GM19467 (cell line): ENCODE measurements at regions not wholly inside any gene's neighbourhood (a gene's known extent, or its start where the extent isn't known, plus 50 kb on each side); places are given as distances from the start of the nearest gene placed in this dataset.
"Not testable (repeated sequence)": the region's sequence is repeated elsewhere in the genome, so short reads cannot be mapped to it uniquely, and the experiment has no call there.

Experiments
- ATAC-seq: cut with Tn5 transposase; IDR thresholded peaks from one replicate; pipeline ENCODE4 v1.9.1; 2021; ENCODE audit warnings: mild to moderate bottlenecking, moderate library complexity; ENCODE audit not compliant: unreplicated experiment

DNA sequence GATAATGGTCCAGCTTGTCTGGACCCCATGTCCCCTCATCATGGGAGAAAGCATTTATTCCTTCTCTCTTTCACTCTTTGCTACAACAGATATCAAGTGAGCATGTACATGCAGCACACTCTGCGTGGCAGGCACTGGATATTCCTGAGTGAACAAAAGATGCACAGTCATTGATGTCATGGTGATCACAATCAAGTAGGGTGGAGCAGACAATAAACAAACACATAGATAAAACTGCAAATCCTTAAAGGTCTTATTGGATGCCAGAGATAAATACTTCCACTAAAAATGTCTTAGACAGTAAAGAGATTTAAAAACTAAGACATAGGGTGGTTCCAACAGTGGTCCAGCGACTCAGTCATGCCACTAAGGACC, 178.0 kb downstream of the ZC3H11B start:
- no peak for ATAC-seq

DNA sequence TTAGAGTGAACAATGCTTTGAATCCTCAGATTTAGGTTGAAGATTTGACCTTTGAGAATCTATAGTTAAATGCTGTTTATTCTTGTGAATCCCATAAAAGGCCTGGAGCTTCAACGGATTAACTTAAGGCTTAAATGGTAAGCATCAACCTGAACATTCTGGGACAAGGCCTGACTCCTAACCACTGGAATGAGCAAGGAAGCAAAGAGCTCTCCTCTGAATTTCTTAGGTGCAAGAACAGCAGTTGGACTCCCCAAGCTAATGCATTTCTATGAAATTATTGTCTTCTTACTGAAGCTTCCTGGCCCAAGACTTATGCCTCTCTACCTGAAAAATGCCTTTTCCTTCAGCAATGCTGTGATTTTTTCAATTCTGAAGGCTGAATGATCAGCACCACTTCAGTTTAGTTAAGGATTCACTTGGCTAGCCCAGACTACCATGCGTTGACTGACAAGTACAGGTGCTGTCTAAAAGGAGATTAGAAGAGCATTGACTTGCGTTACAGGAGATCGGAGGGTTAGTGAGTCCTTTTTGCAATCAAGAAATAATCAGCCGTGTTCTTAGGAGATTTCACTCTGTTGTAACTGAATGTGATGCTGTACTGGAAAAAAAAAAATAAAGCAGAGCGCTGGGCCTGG, 178.5 kb downstream of the ZC3H11B start:
- no peak for ATAC-seq

GRCh38 chr1:219433496-219434131, 179.3 kb downstream of the ZC3H11B start:
- ATAC-seq: no peak

GRCh38 chr1:219433001-219433400, 179.9 kb downstream of the ZC3H11B start:
- no peak for ATAC-seq

DNA sequence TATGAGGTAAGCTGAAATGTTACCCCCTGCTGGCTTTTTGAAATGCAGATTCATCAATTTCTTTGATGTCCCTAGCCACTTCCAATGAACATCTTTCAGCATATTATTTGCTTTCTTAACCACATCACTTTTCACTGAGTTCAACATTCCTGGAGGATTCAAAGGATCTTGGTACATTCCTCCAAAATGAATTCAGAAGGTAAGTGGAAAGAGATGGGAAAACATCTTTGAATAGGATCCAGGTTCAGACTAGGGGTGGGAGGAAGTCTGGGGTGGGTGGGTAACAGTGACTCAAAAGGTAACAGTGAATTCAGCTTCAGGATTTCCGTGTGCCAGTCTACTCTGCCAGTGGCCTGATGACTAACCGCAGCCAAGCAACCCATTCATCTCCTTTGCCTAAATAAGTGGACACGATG, 180.7 kb downstream of the ZC3H11B start:
- ATAC-seq: no peak

DNA sequence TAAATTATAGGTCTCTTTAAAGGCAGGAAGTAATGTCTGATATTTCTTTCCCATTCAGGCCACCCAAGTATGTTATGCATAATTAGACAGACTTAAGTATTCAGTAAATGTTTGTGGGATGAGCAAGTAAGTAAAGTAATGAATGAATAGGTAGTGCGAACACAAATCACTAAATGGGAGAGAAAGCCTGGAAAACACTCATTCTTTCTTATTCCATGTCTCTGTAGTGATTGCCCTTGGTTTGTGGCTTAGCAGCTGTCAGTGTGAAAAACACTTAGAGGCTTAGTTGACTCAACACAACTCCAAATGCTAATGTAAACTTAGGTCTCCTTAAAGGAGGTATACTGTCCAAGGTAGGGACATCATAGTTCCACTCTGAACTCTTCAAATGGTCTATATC, 182.5 kb downstream of the ZC3H11B start:
- ATAC-seq: no peak

- ATAC-seq: no peak
Observed at GRCh38 chr1:219428651-219429050, 184.3 kb downstream of the ZC3H11B start.

- ATAC-seq: no peak
Observed at GRCh38 chr1:219427989-219428388, 184.9 kb downstream of the ZC3H11B start.

DNA sequence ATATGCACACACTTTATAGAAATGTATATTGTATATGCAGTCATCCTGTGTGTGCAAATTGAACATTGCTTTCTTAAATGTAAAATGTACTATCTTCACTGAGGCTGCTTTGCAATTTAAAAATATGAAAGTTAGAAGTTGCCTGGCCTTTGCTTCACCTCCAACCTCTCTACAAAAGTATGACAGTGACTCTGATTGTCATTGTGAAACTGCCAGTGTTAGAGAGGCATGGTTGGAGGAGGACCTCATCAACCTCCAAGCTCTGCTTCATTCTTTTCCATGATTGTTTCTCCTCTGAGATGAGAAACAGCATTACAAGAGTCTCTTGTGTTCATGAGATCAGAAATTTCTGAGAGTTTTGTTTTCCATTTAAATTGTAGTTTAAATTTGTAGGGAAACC, 185.5 kb downstream of the ZC3H11B start:
- no peak for ATAC-seq

GRCh38 chr1:219422811-219423598, 189.9 kb downstream of the ZC3H11B start:
- no peak for ATAC-seq

DNA sequence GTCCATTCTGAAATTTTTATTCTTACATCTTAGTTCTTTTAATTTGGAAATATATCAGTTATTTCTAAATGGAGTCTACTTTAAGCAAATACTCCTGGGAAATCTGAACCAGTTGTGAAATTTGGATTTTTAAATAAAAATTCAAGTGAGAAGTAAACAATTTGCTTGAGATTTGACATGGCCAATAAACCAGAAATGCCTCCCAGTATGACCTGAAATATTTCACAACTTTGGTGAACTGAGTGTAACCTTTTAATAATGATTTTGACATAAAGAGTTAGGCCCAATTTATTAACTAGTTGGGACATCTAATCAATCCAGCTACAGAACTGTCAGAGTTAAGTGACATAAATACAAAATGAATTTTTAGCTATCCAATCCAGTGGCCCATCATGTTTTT, 192.0 kb downstream of the ZC3H11B start:
- ATAC-seq: no peak

DNA sequence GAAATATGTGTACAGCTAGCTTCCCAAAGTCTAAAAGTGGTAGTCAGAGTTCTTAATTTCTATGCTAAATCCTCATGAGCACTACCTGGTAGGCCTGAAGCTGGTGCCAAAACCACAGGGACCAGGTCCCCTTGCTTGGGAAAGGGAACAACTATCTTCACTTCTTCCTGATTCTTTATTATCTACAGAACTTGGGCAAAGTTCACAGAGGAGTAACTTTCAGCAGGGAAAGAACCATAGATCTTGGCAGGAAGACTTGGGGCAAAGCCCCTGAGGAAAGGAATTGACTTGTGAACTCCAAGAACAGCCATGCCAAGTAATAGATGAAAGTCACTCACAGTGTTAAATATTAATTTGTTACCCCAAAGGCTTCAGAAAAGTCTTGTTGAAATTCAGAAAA, 193.0 kb downstream of the ZC3H11B start:
- ATAC-seq: no peak

DNA sequence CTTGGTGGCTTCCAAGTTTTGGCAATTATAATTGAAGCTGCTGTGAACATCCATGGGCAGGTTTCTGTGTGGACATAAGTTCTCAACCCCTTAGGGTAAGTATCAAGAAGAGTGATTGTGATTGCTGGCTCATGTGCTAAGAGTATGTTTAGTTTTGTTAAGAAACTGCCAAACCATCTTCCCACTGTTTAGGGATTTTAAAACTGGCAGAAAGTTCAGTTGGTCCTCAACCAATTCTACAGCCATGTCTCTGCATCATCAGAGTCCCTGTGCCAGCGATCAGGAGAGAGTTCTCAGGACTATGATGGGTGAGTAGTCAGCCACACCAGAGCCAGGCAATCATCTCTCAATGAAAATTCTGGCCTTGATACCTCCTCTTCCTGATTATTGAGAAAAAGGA, 193.8 kb downstream of the ZC3H11B start:
- no peak for ATAC-seq

DNA sequence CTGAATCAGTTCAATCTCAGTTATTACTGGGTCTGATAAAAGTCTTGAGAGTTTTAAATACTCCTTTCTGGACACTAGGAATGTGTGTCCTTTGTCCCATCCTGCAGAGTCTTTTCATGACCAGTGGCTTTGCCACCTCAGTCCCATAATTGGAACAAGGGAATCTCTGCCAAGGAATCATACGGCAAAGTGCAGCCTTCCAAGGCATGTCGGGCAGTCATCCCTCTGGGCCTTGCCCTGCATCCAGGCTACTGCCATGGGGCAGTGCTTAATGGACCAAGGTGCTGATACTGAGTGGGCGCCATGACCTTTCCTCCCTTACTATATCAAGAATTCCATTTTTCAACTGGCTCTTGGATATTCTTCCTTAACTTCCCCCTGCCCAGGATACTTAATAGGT, 195.3 kb downstream of the ZC3H11B start:
- ATAC-seq: no peak

DNA sequence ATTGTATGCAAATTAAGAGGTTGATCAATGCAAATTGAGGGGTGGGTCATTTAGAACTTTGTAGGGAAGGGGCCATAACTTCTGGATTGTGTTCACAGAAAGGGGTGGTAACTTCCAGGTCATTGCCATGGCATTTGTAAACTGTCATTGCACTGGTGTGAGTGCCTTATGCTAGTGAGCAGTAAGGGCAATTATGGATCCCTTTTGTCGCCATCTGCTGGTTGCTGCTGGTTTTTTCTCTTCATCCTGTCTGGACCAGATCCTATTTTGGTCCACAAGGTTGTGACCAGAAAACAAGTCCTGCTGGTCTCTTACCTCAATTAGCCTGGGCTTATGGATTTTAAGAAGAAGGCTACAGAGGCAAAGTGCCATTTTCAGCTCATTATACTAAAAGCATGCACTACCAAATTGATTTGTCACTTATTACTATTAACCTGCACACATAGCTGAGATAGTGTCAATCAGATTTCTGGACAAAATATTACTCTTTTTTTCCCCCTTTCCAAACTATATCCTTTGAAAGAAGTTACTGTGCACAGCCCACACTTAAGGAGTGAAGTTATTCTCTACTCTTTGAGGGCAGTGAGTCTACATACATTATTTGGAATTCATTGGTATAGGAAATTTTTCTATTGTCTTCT, 196.2 kb downstream of the ZC3H11B start:
- ATAC-seq: peak; percentile 96

DNA sequence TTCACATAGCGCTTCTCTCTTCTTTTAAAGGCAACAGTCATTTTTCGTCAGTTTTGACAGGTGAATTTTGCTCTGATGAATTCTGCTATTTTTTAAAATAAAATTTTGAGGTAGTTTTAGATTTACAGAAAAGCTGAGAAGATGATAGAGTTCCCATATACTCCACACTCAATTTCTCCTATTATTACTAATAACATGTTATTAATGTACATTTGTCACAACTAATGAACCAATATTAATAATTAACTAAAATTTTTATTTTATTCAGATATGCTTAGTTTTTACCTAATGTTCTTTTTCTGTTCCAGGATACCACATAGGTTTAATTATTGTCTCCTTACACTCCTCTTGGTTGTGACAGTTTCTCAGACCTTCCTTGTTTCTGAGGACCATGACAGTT, 197.0 kb downstream of the ZC3H11B start:
- ATAC-seq: no peak

- ATAC-seq: no peak
Observed at GRCh38 chr1:219415433-219415832, 197.5 kb downstream of the ZC3H11B start.

- ATAC-seq: no peak
Observed at GRCh38 chr1:219414250-219414649, 198.7 kb downstream of the ZC3H11B start.

DNA sequence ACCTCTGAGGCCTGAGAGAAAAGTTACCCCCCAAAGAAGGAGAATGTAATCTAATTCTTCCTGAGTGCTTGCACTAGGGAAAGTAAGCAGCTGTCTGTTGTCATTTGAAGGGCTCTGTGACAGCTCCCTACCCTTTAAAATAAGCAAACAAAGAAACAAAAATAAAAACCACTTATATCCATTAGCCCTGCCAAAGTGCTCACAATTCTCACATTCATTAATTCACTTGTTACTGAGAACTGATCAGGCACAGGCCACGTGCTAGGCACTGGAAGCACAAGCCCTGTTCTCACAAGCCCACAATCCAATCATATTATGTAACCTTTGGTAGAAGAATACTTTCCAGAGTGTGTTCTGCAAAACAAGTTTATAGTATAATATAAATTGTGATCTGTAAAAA, 199.4 kb downstream of the ZC3H11B start:
- ATAC-seq: no peak

- ATAC-seq: no peak
Observed at GRCh38 chr1:219412772-219413171, 200.1 kb downstream of the ZC3H11B start.

DNA sequence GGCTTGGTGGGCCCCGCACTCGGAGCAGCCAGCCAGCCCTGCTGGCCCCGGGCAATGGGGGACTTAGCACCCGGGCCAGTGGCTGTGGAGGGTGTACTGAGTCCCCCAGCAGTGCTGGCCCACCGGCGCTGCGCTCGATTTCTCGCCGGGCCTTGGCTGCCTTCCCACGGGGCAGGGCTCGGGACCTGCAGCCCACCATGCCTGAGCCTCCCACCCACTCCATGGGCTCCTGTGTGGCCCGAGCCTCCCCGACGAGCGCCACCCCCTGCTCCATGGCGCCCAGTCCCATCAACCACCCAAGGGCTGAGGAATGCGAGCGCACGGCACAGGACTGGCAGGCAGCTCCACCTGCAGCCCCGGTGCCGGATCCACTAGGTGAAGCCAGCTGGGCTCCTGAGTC, 202.2 kb downstream of the ZC3H11B start:
- not testable (repeated sequence) for ATAC-seq
